Activated T-helper 17 cell treated with anti-CD3 and anti-CD28 coated beads, Interleukin-2, amount 50 U/mL, for 72 hours (primary cell): ENCODE measurements at regions not wholly inside any gene's neighbourhood (a gene's known extent, or its start where the extent isn't known, plus 50 kb on each side); places are given as distances from the start of the nearest gene placed in this dataset.

Experiments
- ATAC-seq: fragments of 150-1000 bp; cut with Tn5 transposase; replicated peaks from 2 replicates; pipeline ENCODE4 v1.10.0; 2021; ENCODE audit warnings: mild to moderate bottlenecking, moderate library complexity
- H3K27ac Mint-ChIP-seq: one replicate; pipeline ENCODE4 v1.8.0; 2022; ENCODE audit warnings: mixed read lengths
- H3K27me3 Mint-ChIP-seq: one replicate; pipeline ENCODE4 v1.8.0; 2022; ENCODE audit warnings: mixed read lengths
- H3K36me3 Mint-ChIP-seq: one replicate; pipeline ENCODE4 v1.8.0; 2022; ENCODE audit warnings: low read depth, mild to moderate bottlenecking, mixed read lengths
- H3K4me1 Mint-ChIP-seq: one replicate; pipeline ENCODE4 v1.8.0; 2022; ENCODE audit warnings: mixed read lengths
- H3K4me3 Mint-ChIP-seq: one replicate; pipeline ENCODE4 v1.8.0; 2022; ENCODE audit warnings: mild to moderate bottlenecking, mixed read lengths
- H3K9me3 Mint-ChIP-seq: one replicate; pipeline ENCODE4 v1.8.0; 2022; ENCODE audit warnings: mixed read lengths

DNA sequence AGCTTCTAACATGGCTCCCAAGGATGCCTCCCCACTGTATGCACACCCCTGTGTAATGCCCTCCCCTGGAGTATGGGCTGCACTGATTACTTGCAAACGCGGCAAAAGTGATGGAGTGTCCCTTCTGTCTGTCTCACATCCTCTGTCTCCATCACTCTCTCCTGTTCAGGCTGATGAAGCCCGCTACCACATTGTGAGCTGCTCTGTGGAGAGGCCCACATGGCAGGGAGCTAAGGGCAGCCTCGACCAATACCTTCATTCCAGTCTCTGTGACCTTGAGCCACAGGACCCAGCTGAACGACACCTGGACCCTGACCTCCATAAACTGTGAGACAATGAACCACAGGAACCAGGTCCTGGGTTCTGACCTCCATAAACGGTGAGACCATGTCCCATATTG, 154.1 kb upstream of the ETV3 start:
- H3K27ac Mint-ChIP-seq, result no peak overlapping the region
- no peak for ATAC-seq
- H3K36me3 Mint-ChIP-seq, result no peaks in the 10 kb centered on the region

GRCh38 chr1:157291083-157291482, 152.9 kb upstream of the ETV3 start:
- Mint-ChIP-seq H3K27me3 (peaks cover 43% of the 10 kb centered on the region), H3K9me3 (peaks cover under 1% of the 10 kb centered on the region)
- no peak for ATAC-seq

More for the DNA sequence above, 154.1 kb upstream of the ETV3 start:
- Mint-ChIP-seq H3K9me3 (no peaks in the 10 kb centered on the region), H3K4me1 (no peaks in the 10 kb centered on the region), H3K27me3 (peaks cover 41% of the 10 kb centered on the region), H3K4me3 (no peak overlapping the region)

GRCh38 chr1:157289424-157290105, 151.4 kb upstream of the ETV3 start:
- Mint-ChIP-seq H3K36me3 (no peaks in the 10 kb centered on the region), H3K9me3 (peaks cover 3% of the 10 kb centered on the region), H3K27me3 (peaks cover 46% of the 10 kb centered on the region), H3K27ac (no peak overlapping the region), H3K4me3 (no peak overlapping the region), H3K4me1 (no peaks in the 10 kb centered on the region)
- ATAC-seq, result no peak

More at GRCh38 chr1:157291083-157291482, 152.9 kb upstream of the ETV3 start:
- Mint-ChIP-seq H3K4me1 (no peaks in the 10 kb centered on the region), H3K27ac (no peak overlapping the region), H3K4me3 (no peak overlapping the region), H3K36me3 (no peaks in the 10 kb centered on the region)

- H3K9me3 Mint-ChIP-seq, result peaks cover 3% of the 10 kb centered on the region
- ATAC-seq, result no peak
Measured at GRCh38 chr1:157288996-157289395, 150.8 kb upstream of the ETV3 start.

DNA sequence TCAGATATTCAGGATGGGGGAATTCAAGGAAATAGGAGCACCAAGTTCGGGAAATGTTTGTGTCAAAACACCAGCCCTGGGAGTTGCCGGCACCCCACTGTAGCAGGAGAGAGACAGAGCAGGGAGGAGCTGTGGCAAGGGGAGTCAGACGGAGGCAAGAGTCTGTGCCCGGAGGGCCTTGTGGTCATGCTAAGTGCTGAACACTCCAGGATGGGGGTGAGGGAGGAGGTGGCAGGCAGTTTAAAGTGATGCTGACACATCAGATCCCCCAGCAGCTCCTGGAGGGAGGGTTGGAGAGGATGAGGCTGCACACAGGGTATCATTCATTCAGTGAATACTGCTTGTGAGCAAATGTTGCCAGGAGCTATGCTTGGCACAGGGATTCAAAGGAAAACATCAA, 150.3 kb upstream of the ETV3 start:
- peaks cover 3% of the 10 kb centered on the region for H3K9me3 Mint-ChIP-seq
- H3K4me3 Mint-ChIP-seq, result no peak overlapping the region
- H3K36me3 Mint-ChIP-seq, result no peaks in the 10 kb centered on the region
- H3K27me3 Mint-ChIP-seq, result peaks cover 50% of the 10 kb centered on the region
- no peak overlapping the region for H3K27ac Mint-ChIP-seq
- ATAC-seq, result no peak
- no peaks in the 10 kb centered on the region for H3K4me1 Mint-ChIP-seq

More at GRCh38 chr1:157288996-157289395, 150.8 kb upstream of the ETV3 start:
- H3K4me3 Mint-ChIP-seq, result no peak overlapping the region
- no peaks in the 10 kb centered on the region for H3K4me1 Mint-ChIP-seq
- no peak overlapping the region for H3K27ac Mint-ChIP-seq
- no peaks in the 10 kb centered on the region for H3K36me3 Mint-ChIP-seq
- H3K27me3 Mint-ChIP-seq, result peaks cover 51% of the 10 kb centered on the region

- no peak for ATAC-seq
- Mint-ChIP-seq H3K27ac (no peak overlapping the region), H3K4me3 (no peak overlapping the region), H3K36me3 (no peaks in the 10 kb centered on the region), H3K9me3 (peaks cover 3% of the 10 kb centered on the region), H3K4me1 (no peaks in the 10 kb centered on the region), H3K27me3 (peaks cover 51% of the 10 kb centered on the region)
Measured at GRCh38 chr1:157288006-157288405, 149.8 kb upstream of the ETV3 start.

- Mint-ChIP-seq H3K36me3 (no peaks in the 10 kb centered on the region), H3K9me3 (peaks cover 3% of the 10 kb centered on the region), H3K4me1 (no peaks in the 10 kb centered on the region), H3K4me3 (no peak overlapping the region), H3K27me3 (peaks cover 54% of the 10 kb centered on the region), H3K27ac (no peak overlapping the region)
- ATAC-seq, result no peak
Measured at GRCh38 chr1:157287462-157287861, 149.3 kb upstream of the ETV3 start.

DNA sequence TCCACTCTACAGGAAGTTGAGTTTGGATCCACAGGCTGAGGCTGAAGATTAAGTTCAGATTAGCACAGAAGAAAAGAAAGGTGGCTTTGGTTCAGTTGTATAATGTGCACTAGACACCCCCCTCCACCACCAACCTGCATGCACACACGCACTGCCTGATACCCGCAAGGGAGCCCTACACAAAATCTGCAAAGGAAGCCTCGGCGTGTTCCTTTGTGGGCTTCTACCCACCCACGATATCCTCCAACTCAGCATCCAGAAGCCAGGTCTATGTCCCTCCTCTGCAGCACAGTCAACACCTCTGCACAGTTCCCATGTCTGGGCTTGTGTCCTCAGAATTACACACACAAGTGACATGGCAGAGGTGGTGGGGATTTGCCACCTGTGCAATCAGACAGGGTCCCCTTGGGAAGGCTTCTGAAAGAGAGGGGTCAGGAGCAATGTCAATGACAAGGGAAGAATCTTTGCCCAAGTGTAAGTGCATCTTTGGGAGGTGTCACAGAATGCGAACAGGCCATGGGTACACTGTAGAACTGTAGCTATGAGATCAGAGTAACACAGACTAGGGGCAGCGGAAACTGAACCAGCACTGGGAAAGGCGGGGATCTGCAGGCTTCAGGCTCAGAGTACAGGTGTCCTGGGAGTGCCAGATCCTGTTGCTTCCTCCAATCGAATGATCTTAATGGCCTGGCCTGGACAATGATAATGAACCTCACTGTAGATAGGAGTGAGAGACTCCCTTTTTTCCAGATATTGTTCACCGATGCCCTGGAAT, 148.6 kb upstream of the ETV3 start:
- Mint-ChIP-seq H3K9me3 (peaks cover 3% of the 10 kb centered on the region), H3K27ac (no peak overlapping the region), H3K4me3 (no peak overlapping the region), H3K4me1 (no peaks in the 10 kb centered on the region), H3K27me3 (peaks cover 53% of the 10 kb centered on the region), H3K36me3 (no peaks in the 10 kb centered on the region)
- no peak for ATAC-seq

GRCh38 chr1:157286096-157286495, 147.9 kb upstream of the ETV3 start:
- Mint-ChIP-seq H3K36me3 (no peaks in the 10 kb centered on the region), H3K27me3 (peaks cover 60% of the 10 kb centered on the region), H3K9me3 (peaks cover 3% of the 10 kb centered on the region), H3K4me1 (no peaks in the 10 kb centered on the region), H3K27ac (no peak overlapping the region), H3K4me3 (no peak overlapping the region)
- no peak for ATAC-seq

GRCh38 chr1:157284451-157284850, 146.3 kb upstream of the ETV3 start:
- Mint-ChIP-seq H3K27me3 (peaks cover 65% of the 10 kb centered on the region), H3K27ac (no peak overlapping the region), H3K4me1 (no peaks in the 10 kb centered on the region), H3K9me3 (peaks cover 3% of the 10 kb centered on the region), H3K36me3 (no peaks in the 10 kb centered on the region), H3K4me3 (no peak overlapping the region)
- no peak for ATAC-seq

DNA sequence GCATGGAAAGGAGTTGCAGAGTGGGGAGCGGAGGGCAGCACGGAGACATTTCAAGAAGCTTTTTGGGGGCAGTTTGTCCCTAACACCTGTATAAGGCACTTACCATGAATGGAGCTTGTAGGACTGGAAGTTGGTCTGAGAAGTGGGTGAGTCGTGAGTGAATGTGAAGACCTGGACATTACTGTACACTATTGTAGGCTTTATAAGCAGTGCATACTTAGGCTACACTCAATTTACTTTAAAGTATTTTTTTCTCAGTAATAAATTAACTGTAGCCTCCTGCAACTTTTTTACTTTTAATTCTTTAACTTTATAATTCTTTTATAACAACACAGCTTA, 141.6 kb upstream of the ETV3 start:
- no peak overlapping the region for H3K27ac Mint-ChIP-seq
- H3K36me3 Mint-ChIP-seq, result no peaks in the 10 kb centered on the region
- no peak for ATAC-seq
- H3K27me3 Mint-ChIP-seq, result peaks cover 40% of the 10 kb centered on the region
- no peak overlapping the region for H3K4me3 Mint-ChIP-seq
- H3K4me1 Mint-ChIP-seq, result no peaks in the 10 kb centered on the region
- H3K9me3 Mint-ChIP-seq, result no peaks in the 10 kb centered on the region

DNA sequence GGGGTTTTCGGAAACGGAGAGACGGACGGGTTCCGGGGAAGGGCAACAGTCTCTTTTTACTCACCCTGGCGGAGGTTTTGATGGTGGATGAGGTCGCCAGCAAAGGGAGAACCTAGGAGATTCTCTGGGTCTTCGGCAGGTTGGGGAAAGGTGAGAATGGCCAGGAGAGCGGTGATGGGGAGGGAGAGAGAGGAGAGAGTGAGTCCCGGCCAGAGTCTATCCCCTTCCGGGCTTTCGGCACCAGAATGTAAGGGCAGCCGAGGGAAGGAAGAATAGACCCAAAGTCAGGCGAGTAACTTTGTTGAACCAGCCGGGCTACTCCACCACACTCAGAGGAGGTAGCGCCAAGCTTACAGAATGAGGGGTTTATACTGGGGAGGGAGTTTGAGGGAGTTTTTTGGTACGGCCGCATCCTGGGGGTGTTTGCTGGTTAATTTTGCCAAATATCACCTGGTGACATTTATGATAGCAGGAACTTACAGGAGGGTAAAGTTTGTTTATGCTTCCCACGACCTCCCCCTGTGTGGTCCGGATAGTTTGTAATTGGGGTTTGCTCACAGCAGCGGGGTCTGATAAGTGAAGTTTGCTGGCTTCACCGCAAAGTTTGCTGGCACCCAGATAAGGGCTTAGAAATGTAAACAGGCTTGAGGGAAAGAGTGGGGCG, 141.1 kb upstream of the ETV3 start:
- ATAC-seq, result no peak
- Mint-ChIP-seq H3K27ac (no peak overlapping the region), H3K4me1 (no peaks in the 10 kb centered on the region), H3K27me3 (peaks cover 36% of the 10 kb centered on the region), H3K36me3 (no peaks in the 10 kb centered on the region), H3K9me3 (no peaks in the 10 kb centered on the region), H3K4me3 (no peak overlapping the region)

DNA sequence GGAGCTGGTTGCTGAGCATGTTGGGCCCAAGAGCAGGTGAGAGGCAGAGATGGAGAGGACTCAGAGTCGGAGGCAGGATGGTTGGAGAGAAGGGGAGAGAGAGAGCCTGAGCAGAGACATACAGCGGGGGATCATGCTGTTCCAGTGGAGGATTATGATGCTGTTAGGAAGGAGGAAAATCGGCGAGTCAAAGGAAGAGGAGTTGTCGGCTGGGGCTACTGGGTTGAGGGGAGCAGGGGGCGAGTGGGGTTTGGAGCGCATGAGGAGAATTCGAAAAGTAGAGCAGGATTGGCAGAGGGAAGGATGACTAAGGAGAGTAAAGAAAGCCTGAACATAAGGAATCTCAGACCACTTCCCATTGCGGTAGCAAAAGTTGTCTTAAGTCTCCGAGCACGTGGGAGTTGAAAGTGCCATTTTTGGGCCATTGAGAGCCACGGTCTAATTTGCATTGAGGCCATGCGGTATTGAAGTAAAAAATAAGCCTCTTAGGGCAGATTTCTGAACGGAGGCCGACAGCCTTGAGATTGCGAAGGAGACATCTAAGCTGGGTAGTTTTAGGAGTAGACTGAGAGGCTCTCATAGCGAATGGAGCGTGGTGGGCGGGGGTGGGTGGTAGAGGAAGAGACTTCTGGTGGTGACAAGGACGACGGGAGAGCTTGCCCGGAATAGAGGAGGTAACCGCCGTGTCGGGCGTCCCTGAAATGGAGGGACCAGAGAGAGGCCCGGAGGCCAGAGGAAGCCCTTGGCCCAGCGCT, 140.4 kb upstream of the ETV3 start:
- H3K9me3 Mint-ChIP-seq, result no peaks in the 10 kb centered on the region
- H3K27me3 Mint-ChIP-seq, result peaks cover 32% of the 10 kb centered on the region
- ATAC-seq, result no peak
- no peak overlapping the region for H3K27ac Mint-ChIP-seq
- H3K36me3 Mint-ChIP-seq, result no peaks in the 10 kb centered on the region
- no peaks in the 10 kb centered on the region for H3K4me1 Mint-ChIP-seq
- H3K4me3 Mint-ChIP-seq, result no peak overlapping the region

GRCh38 chr1:157277913-157278312, 139.7 kb upstream of the ETV3 start:
- Mint-ChIP-seq H3K4me1 (no peaks in the 10 kb centered on the region), H3K27me3 (peaks cover 26% of the 10 kb centered on the region), H3K27ac (no peak overlapping the region), H3K36me3 (no peaks in the 10 kb centered on the region), H3K4me3 (no peak overlapping the region), H3K9me3 (no peaks in the 10 kb centered on the region)
- no peak for ATAC-seq
